Naive B cell (primary cell): ENCODE measurements at regions not wholly inside any gene's neighbourhood (a gene's known extent, or its start where the extent isn't known, plus 50 kb on each side); places are given as distances from the start of the nearest gene placed in this dataset.

Experiments
- ATAC-seq, 2 donors: fragments of 150-1000 bp; cut with Tn5 transposase; 2 replicates each; pipeline ENCODE4 v1.10.0; 2021; ENCODE audit warnings: low read depth in 2 of 2, mild to moderate bottlenecking in 2 of 2, moderate library complexity in 2 of 2
- DNase-seq: peaks from one replicate; pipeline ENCODE4 v3.0.0; 2022
- H3K27ac Mint-ChIP-seq, 6 donors: one replicate each; pipeline ENCODE4 v1.8.0; 2020 to 2022; ENCODE audit warnings: mild to moderate bottlenecking in 6 of 6, mixed read lengths in 6 of 6, moderate library complexity in 5 of 6, inconsistent platforms in 2 of 6
- H3K27me3 Mint-ChIP-seq, 3 donors: one replicate each; pipeline ENCODE4 v1.8.0; 2021 to 2022; ENCODE audit warnings: mixed read lengths in 3 of 3, mild to moderate bottlenecking in 1 of 3
- H3K36me3 Mint-ChIP-seq, 2 donors: one replicate each; pipeline ENCODE4 v1.8.0; 2020 to 2022; ENCODE audit warnings: mixed read lengths in 2 of 2, inconsistent platforms in 1 of 2, mild to moderate bottlenecking in 1 of 2
- H3K4me1 Mint-ChIP-seq, 3 donors: one replicate each; pipeline ENCODE4 v1.8.0; 2020 to 2022; ENCODE audit warnings: mixed read lengths in 3 of 3, inconsistent platforms in 1 of 3, mild to moderate bottlenecking in 1 of 3, moderate library complexity in 1 of 3
- H3K4me3 Mint-ChIP-seq, 8 donors: one replicate each; pipeline ENCODE4 v1.8.0; 2020 to 2022; ENCODE audit warnings: mild to moderate bottlenecking in 8 of 8, mixed read lengths in 8 of 8, moderate library complexity in 8 of 8, inconsistent platforms in 2 of 8
- H3K9me3 Mint-ChIP-seq, 7 donors: one replicate each; pipeline ENCODE4 v1.8.0; 2020 to 2022; ENCODE audit warnings: mixed read lengths in 7 of 7, mild to moderate bottlenecking in 5 of 7, inconsistent platforms in 2 of 7, moderate library complexity in 1 of 7

GRCh38 chr4:73311428-73311827 is 52.8 kb upstream of the ANKRD17 start:
- Mint-ChIP-seq H3K27me3 (no peaks in the 10 kb centered on the region), H3K27ac (no peak overlapping the region), H3K36me3 (no peaks in the 10 kb centered on the region), H3K9me3 (peaks cover 0 to 2% (median 0%) of the 10 kb centered on the region in 7 donors), H3K4me1 (peaks cover 0 to 4% (median 0%) of the 10 kb centered on the region in 3 donors), H3K4me3 (no peak overlapping the region)
- ATAC-seq (no peak), DNase-seq (no peak)

- H3K4me1 Mint-ChIP-seq = peaks cover 0 to 4% (median 0%) of the 10 kb centered on the region in 3 donors
- no peak for ATAC-seq
Measured at GRCh38 chr4:73309211-73309610, 50.6 kb upstream of the ANKRD17 start.

More at GRCh38 chr4:73309211-73309610, 50.6 kb upstream of the ANKRD17 start:
- H3K27me3 Mint-ChIP-seq = no peaks in the 10 kb centered on the region
- no peak overlapping the region for H3K27ac Mint-ChIP-seq
- no peak overlapping the region for H3K4me3 Mint-ChIP-seq
- H3K9me3 Mint-ChIP-seq = peaks cover 0 to 2% (median 0%) of the 10 kb centered on the region in 7 donors
- no peak for DNase-seq
- no peaks in the 10 kb centered on the region for H3K36me3 Mint-ChIP-seq
